ENCODE measurements at regions not wholly inside any gene's neighbourhood (a gene's known extent, or its start where the extent isn't known, plus 50 kb on each side); places are given as distances from the start of the nearest gene placed in this dataset.

DNA sequence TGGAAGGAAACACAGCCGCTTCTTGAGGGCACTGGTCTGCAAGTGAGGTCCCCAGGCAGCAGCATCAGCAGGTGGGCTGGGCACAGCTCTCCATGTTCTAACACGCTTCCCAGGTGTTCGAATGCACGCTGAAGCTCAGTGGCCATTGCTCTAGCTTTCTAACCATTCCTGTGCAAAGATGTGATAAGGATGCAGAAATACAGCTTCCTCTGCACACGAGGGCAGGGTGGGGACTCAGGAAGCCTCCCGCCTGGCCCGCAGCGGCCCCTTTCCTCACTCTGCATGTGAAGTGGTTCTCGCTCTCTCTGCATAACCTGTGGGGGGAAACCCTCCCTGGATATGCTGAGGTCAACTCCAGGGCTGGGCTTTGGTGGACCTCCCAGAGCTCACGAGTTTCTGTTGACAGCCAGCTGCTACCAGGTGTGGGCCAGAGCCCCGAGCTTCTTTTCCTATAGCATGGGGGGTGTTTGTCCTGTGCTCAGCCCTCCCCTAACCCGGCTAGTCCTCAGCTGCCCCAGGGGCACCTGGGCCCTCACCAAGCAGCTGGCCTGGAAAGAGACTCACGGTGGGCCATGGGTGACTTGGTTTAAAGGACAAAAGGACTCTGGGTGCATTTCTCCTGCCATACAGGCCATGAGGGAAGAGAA is 168.2 kb downstream of the TEX29 start:
- no peak for TF ChIP-seq CTCF (IDR thresholded peaks at IDR 0.05; ENCODE audit: borderline replicate concordance, insufficient read depth, low read depth, low read length)
- H3K4me3 ChIP-seq (ENCODE audit: low read depth, low read length) = no peak overlapping the region

- TF ChIP-seq CTCF (IDR thresholded peaks at IDR 0.05; ENCODE audit: borderline replicate concordance, insufficient read depth, low read depth, low read length) = no peak
- H3K4me3 ChIP-seq (ENCODE audit: low read depth, low read length) = no peak overlapping the region
Observed at GRCh38 chr13:111489301-111489700, 168.9 kb downstream of the TEX29 start.

DNA sequence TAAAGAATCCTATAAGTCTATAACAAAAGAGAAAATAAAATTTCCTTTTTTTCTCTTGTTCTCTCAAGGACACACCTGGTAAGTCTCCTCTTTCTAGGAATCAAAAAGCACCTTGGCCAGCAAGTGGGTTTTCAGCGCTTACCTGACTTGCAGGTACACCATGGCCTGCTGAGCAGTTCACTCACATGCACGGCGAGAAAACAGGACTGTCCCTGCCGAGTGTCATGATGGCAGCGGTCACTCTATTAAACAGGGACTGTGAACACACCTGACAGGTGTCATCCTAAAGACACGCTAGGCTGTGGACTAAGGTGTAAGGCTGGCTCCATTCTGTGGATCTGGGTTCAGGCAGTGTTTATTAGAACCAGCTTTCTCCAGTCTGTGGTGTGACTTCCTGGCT is 170.2 kb downstream of the TEX29 start:
- no peak overlapping the region for H3K4me3 ChIP-seq (ENCODE audit: low read depth, low read length)
- TF ChIP-seq CTCF (IDR thresholded peaks at IDR 0.05; ENCODE audit: borderline replicate concordance, insufficient read depth, low read depth, low read length) = no peak

DNA sequence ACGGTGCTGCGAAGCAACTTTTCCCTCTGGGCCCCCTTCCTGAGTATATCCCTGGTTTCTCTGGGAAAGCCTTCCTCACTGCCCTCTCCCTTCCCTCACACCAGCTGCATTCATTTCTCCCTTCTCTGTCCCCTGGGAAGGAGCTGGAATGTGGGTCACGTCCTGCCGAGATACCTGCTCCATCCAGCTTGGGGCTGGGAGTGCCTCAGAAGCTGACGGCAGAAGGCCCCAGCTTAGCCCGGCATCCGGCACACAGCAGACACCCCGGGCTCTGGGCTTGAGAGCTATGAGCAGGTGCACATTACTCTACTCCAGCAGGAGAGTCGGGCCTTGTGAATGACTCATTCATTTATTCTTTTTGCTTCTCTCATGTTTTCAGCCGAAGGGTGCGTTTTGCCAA is 170.6 kb downstream of the TEX29 start:
- H3K4me3 ChIP-seq (ENCODE audit: low read depth, low read length) = no peak overlapping the region
- no peak for TF ChIP-seq CTCF (IDR thresholded peaks at IDR 0.05; ENCODE audit: borderline replicate concordance, insufficient read depth, low read depth, low read length)

DNA sequence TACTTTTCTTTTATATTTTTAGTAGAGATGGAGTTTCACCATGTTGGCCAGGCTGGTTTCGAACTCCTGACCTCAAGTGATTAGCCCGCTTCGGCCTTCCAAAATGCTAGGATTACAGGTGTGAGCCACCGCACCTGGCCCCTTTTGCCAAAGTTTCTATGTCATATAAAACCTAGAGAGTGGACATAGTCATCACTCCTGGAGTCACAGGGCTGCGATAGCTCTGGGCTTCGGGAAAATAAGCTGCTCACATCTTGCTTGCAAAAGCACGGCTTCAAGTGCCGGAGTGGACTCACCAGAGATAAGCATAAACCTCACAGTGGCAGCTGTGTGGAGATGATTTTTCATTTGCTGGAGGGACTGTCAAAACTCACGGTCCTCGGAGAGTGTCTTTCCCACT is 171.2 kb downstream of the TEX29 start:
- H3K4me3 ChIP-seq (ENCODE audit: low read depth, low read length) = no peak overlapping the region
- no peak for TF ChIP-seq CTCF (IDR thresholded peaks at IDR 0.05; ENCODE audit: borderline replicate concordance, insufficient read depth, low read depth, low read length)

DNA sequence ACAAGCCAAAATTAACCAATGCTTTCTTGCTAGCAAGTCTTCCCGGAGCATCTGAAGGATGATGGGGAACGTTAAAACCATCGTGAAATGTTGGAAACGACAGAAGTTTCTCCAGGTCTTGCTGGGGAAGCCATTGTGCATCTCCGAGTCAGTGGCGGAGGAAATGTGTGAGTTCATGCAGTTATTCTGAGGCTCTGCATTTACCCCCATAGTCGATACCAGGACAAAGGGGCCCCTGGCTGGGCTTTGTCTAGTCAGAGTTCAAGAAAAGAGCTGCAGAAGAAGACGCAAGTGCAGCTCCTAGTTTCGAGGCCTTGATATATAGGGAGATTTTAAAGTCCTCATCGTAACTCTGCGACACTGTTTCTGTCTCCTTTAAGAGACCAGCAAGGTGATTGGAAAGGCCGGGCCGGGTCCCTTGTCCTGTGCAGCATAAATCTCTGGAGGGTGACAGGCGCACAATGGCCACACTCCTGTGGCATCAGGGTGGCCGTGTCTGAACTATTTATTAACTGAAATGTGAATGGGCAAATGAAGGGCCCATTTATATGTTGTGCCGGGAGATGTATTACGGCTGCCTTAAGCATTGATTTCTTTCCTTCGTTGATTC is 172.0 kb downstream of the TEX29 start:
- TF ChIP-seq CTCF (IDR thresholded peaks at IDR 0.05; ENCODE audit: borderline replicate concordance, insufficient read depth, low read depth, low read length) = no peak
- H3K4me3 ChIP-seq (ENCODE audit: low read depth, low read length) = no peak overlapping the region

DNA sequence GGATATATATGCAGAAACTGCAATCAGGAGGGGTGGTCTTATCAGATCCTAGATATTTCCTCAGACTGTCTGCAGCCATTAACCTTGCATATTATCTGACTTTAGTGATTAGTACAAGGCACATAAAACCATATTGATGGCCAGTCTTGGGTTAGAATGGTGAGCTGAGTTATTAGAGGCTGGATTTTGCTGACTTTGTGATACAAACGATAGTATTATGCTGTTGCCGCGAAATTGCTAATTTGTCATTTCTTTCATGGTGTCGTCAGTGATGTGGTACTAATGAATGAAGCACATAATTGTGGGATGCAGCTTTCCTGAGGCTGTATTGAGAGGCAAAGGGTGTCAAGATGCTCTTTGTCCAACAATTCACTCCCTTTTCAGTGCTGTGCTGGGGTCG is 172.5 kb downstream of the TEX29 start:
- TF ChIP-seq CTCF (IDR thresholded peaks at IDR 0.05; ENCODE audit: borderline replicate concordance, insufficient read depth, low read depth, low read length) = no peak
- H3K4me3 ChIP-seq (ENCODE audit: low read depth, low read length) = no peak overlapping the region
